AG10803 (cell line): ENCODE measurements at regions not wholly inside any gene's neighbourhood (a gene's known extent, or its start where the extent isn't known, plus 50 kb on each side); places are given as distances from the start of the nearest gene placed in this dataset.
"Not testable (repeated sequence)": the region's sequence is repeated elsewhere in the genome, so short reads cannot be mapped to it uniquely, and the experiment has no call there.

Experiments used
- DNase-seq: peaks from one replicate; pipeline ENCODE4 v3.0.0; 2010; ENCODE audit warnings: low read depth
- H3K4me3 ChIP-seq: 2 replicates; pipeline ENCODE4 v1.5.1; 2011; ENCODE audit warnings: mild to moderate bottlenecking, low read length, control low read depth
- CTCF ChIP-seq: conservative IDR thresholded peaks from 2 replicates; pipeline ENCODE4 v1.5.1; 2011; ENCODE audit warnings: mild to moderate bottlenecking, low read length, control low read depth, inconsistent platforms

GRCh38 chr15:92843814-92844213 lies 56.3 kb upstream of the CHD2 start:
- TF ChIP-seq CTCF = no peak
- no peak for DNase-seq
- H3K4me3 ChIP-seq = no peak overlapping the region

- peak; percentile 45 for DNase-seq
- no peak overlapping the region for H3K4me3 ChIP-seq
- no peak for TF ChIP-seq CTCF
These were observed 55.0 kb upstream of the CHD2 start for GRCh38 chr15:92845126-92845508.

GRCh38 chr15:92846741-92847140 lies 53.4 kb upstream of the CHD2 start:
- H3K4me3 ChIP-seq = no peak overlapping the region
- peak; percentile 82 for DNase-seq
- TF ChIP-seq CTCF = no peak

- no peak for TF ChIP-seq CTCF
- DNase-seq = no peak
- no peak overlapping the region for H3K4me3 ChIP-seq
These were observed 52.3 kb upstream of the CHD2 start for GRCh38 chr15:92847841-92848240.

GRCh38 chr15:92848464-92848851 lies 51.7 kb upstream of the CHD2 start:
- no peak overlapping the region for H3K4me3 ChIP-seq
- no peak for DNase-seq
- no peak for TF ChIP-seq CTCF

- TF ChIP-seq CTCF = no peak
- no peak overlapping the region for H3K4me3 ChIP-seq
- peak; percentile 79 for DNase-seq
These were observed 51.1 kb upstream of the CHD2 start for GRCh38 chr15:92848852-92849598.

GRCh38 chr15:92850218-92850617 lies 49.9 kb upstream of the CHD2 start:
- not testable (repeated sequence) for DNase-seq, H3K4me3 ChIP-seq
